ENCODE measurements at regions not wholly inside any gene's neighbourhood (a gene's known extent, or its start where the extent isn't known, plus 50 kb on each side); places are given as distances from the start of the nearest gene placed in this dataset.

DNA sequence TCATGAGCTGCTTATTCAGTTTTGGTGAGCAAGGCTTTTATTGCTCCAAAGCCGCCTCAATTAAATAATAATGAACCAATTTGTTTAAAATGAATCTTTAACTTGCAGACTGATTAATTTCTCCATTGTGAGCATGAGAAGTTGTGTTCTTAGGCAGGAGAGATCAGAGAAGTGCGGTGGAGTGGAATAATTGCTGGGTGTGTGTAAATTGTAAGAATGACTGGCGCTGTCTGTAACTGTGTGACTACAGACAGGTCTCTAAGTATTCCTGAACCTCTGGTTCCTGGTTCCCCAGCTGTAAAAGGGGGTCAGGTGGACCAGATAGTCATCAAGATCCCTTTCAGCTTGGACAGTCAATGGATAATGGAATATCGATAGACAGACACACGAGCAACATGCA lies 98.0 kb upstream of the EFEMP1 start:
- Histone ChIP-seq H2BK5ac (ENCODE audit: low read depth, low read length) (no peak overlapping the region), H2BK15ac (ENCODE audit: low read length) (no peak overlapping the region), H2BK120ac (replicated peaks; ENCODE audit: low read depth, low read length) (no peak overlapping the region), H4K8ac (ENCODE audit: extremely low read depth, insufficient read depth, low read length) (no peak overlapping the region), H3K9ac (replicated peaks in 1 of 4; ENCODE audit: extremely low read depth in 1 of 4, low read depth in 3 of 4, low read length in 3 of 4) (no peak overlapping the region), H3K56ac (replicated peaks; ENCODE audit: insufficient read length, low read depth, low read length) (no peak overlapping the region), H3K36me3 (ENCODE audit: control insufficient read depth in 2 of 4, insufficient read depth in 4 of 4, low read length in 3 of 4) (no peaks in the 10 kb centered on the region), H2AFZ (ENCODE audit: low read length) (no peak overlapping the region), H3K27ac (ENCODE audit: low read depth, low read length) (no peak overlapping the region), H3K4me2 (ENCODE audit: insufficient read depth in 1 of 2, low read depth in 2 of 2, low read length in 2 of 2) (no peak overlapping the region), H4K5ac (ENCODE audit: insufficient read length, low read depth, low read length) (no peak overlapping the region), H2AK5ac (ENCODE audit: low read depth, low read length) (no peak overlapping the region), H3K23me2 (ENCODE audit: low read depth, low read length) (no peaks in the 10 kb centered on the region; the same call in 1 of the 2 replicates), H2BK12ac (ENCODE audit: low read depth, low read length) (no peak overlapping the region), H3K4me3 (ENCODE audit: extremely low read depth in 1 of 4, insufficient read depth in 2 of 4, low read depth in 3 of 4, low read length in 4 of 4) (no peak overlapping the region), H3K18ac (ENCODE audit: extremely low read depth, low read length) (no peak overlapping the region), H3K79me2 (ENCODE audit: control insufficient read depth in 1 of 2, insufficient read depth in 2 of 2, low read length in 2 of 2) (no peaks in the 10 kb centered on the region), H4K20me1 (replicated peaks in 1 of 2; ENCODE audit: control insufficient read depth in 1 of 2, insufficient read depth in 2 of 2, low read length in 2 of 2) (no peaks in the 10 kb centered on the region), H3K4ac (replicated peaks; ENCODE audit: insufficient read length, low read depth, low read length) (no peak overlapping the region), H2BK20ac (ENCODE audit: low read length) (no peak overlapping the region), H4K91ac (replicated peaks; ENCODE audit: insufficient read length, low read length) (no peak overlapping the region), H3K27me3 (replicated peaks in 1 of 4; ENCODE audit: control insufficient read depth in 3 of 4, extremely low read depth in 1 of 4, insufficient read depth in 3 of 4, low read length in 3 of 4) (no peaks in the 10 kb centered on the region), H3K79me1 (ENCODE audit: low read depth, low read length) (no peaks in the 10 kb centered on the region), H3K9me3 (ENCODE audit: insufficient read depth in 2 of 2, low read depth in 1 of 2, low read length in 1 of 2) (no peaks in the 10 kb centered on the region), H3K4me1 (replicated peaks in 1 of 4; ENCODE audit: control insufficient read depth in 3 of 4, insufficient read depth in 4 of 4, low read length in 3 of 4) (no peaks in the 10 kb centered on the region), H3K23ac (ENCODE audit: insufficient read length) (no peak overlapping the region), H3K14ac (ENCODE audit: insufficient read length) (no peak overlapping the region)
- DNase-seq (ENCODE audit: low read depth in 1 of 2, low spot score in 2 of 2) (no peak), FAIRE-seq (no peak)
- POLR2A ChIA-PET (ENCODE audit: partially characterized antibody): no interaction called here
- TF ChIP-seq SP1 (IDR thresholded peaks at IDR 0.05; ENCODE audit: low read depth, low read length) (no peak), JUN (IDR thresholded peaks at IDR 0.05; ENCODE audit: low read depth, low read length) (no peak), EP300 (IDR thresholded peaks at IDR 0.05; ENCODE audit: borderline replicate concordance in 1 of 2, low read depth in 2 of 2, low read length in 2 of 2) (no peak), JUND (IDR thresholded peaks at IDR 0.05; ENCODE audit: low read length) (no peak), RXRA (IDR thresholded peaks at IDR 0.05; ENCODE audit: insufficient read depth, low read depth, low read length) (no peak), NANOG (IDR thresholded peaks at IDR 0.05; ENCODE audit: insufficient read depth, low read depth, low read length, poor library complexity, severe bottlenecking) (no peak), SRF (IDR thresholded peaks at IDR 0.05; ENCODE audit: low read depth, low read length) (no peak)
- TF ChIP-seq, protein P1, sequence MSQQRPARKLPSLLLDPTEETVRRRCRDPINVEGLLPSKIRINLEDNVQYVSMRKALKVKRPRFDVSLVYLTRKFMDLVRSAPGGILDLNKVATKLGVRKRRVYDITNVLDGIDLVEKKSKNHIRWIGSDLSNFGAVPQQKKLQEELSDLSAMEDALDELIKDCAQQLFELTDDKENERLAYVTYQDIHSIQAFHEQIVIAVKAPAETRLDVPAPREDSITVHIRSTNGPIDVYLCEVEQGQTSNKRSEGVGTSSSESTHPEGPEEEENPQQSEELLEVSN (IDR thresholded peaks at IDR 0.05): no peak
- 82% methylated on average over 5 of the region's 5 CpGs; no CpG with 5 or more reads in 1 of the 2 experiments for WGBS, 2 experiments (ENCODE audit: extremely low coverage in 1 of 2, insufficient coverage in 1 of 2, insufficient read length in 1 of 2, insufficient replicate concordance in 2 of 2, low coverage in 1 of 2, low lambda C conversion rate in 2 of 2, missing lambda C conversion rate in 1 of 2)
- CTCF ChIA-PET (ENCODE audit: partially characterized antibody): interaction anchor here (1.1 to 2.0 kb wide), 3 partner anchors 103 to 162 kb away, joined by 4 to 5 read pairs (median 5); partner anchors contain the start of gene CCDC85A

Measured in H1 (cell line).